GM12865 (cell line): ENCODE measurements at regions not wholly inside any gene's neighbourhood (a gene's known extent, or its start where the extent isn't known, plus 50 kb on each side); places are given as distances from the start of the nearest gene placed in this dataset.

Experiments used
- DNase-seq: peaks from one replicate; pipeline ENCODE4 v3.0.0; 2010; ENCODE audit warnings: low read depth
- H3K4me3 ChIP-seq: 2 replicates; pipeline ENCODE4 v1.5.1; 2011; ENCODE audit warnings: mild to moderate bottlenecking, low read depth, low read length, control low read depth
- CTCF ChIP-seq: IDR thresholded peaks from 2 replicates; pipeline ENCODE4 v1.5.1; 2011; ENCODE audit warnings: low read length, control low read depth, low read depth, inconsistent platforms; ENCODE audit not compliant: insufficient read depth; ENCODE audit errors: missing control alignments

GRCh38 chr16:8183176-8184099 lies 406.9 kb downstream of the TMEM114 start:
- no peak for DNase-seq
- H3K4me3 ChIP-seq, result no peak overlapping the region
- TF ChIP-seq CTCF, result no peak

GRCh38 chr16:8182761-8183160 lies 407.6 kb downstream of the TMEM114 start:
- H3K4me3 ChIP-seq, result no peak overlapping the region
- TF ChIP-seq CTCF, result no peak
- no peak for DNase-seq

GRCh38 chr16:8179615-8180014 lies 410.7 kb downstream of the TMEM114 start:
- TF ChIP-seq CTCF, result no peak
- DNase-seq, result no peak
- no peak overlapping the region for H3K4me3 ChIP-seq

- DNase-seq, result no peak
- TF ChIP-seq CTCF, result no peak
- H3K4me3 ChIP-seq, result no peak overlapping the region
Measured at GRCh38 chr16:8178271-8178670, 412.0 kb downstream of the TMEM114 start.

- no peak for TF ChIP-seq CTCF
- no peak for DNase-seq
- no peak overlapping the region for H3K4me3 ChIP-seq
Measured at GRCh38 chr16:8175411-8175810, 414.9 kb downstream of the TMEM114 start.

GRCh38 chr16:8173111-8173644 lies 417.1 kb downstream of the TMEM114 start:
- no peak overlapping the region for H3K4me3 ChIP-seq
- peak; percentile 76 for DNase-seq
- TF ChIP-seq CTCF, result peak; percentile 88
